Erythroblast (primary cell): ENCODE measurements at regions not wholly inside any gene's neighbourhood (a gene's known extent, or its start where the extent isn't known, plus 50 kb on each side); places are given as distances from the start of the nearest gene placed in this dataset.

Experiments used
- DNase-seq, 2 experiments: peaks; one replicate each; lab custom pipeline; 2025; lab: John Stamatoyannopoulos, UW
- GATA1 ChIP-seq: IDR thresholded peaks from 2 replicates; pipeline ENCODE4 v1.6.1; 2011; ENCODE audit warnings: low read depth, mild to moderate bottlenecking, control low read depth, low read length, moderate library complexity
- POLR2A ChIP-seq: IDR thresholded peaks from 2 replicates; pipeline ENCODE4 v1.6.1; 2011; ENCODE audit warnings: mild to moderate bottlenecking, low read length

- no peak for DNase-seq
- TF ChIP-seq GATA1 (no peak), POLR2A (no peak)
Observed at GRCh38 chr10:15462253-15462897, 91.3 kb upstream of the FAM171A1 start.

DNA sequence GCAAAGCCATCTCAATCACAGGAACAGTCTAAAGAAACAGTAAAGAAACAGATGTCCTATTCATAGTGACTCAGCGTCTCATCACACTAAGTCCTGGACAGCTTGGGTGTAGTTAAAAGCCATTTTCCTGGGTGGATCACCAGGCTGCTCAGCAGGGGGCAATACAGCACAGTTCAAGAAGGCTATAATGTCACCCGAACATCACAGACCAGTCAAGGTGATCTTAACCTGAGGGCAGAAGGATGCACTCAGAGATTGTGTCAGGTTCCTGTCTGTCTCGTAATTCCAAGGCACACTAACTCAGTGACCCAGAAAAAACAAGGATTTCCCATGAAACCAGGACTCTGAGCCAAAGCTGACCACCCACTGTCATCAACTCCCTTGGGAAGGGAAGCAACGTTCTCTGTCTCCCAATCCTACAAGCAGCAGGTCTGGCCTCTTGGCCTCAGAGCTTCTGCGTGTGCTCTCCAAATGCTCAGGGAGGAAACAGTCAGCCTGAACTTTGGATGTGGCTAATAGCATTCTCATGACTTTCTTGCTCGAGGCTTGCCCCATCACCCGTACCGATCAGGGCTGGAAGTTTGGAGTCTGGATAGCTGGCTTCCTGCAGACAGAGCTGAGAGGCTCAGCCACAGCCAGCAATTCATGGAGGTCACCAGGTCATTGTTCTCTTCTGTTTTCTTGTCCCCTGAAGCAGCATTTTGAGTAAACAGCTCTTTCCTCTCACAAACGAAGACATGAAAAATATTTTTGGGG lies 90.4 kb upstream of the FAM171A1 start:
- no peak for TF ChIP-seq GATA1
- TF ChIP-seq POLR2A: no peak
- DNase-seq: peak; percentile 73 to 74

DNA sequence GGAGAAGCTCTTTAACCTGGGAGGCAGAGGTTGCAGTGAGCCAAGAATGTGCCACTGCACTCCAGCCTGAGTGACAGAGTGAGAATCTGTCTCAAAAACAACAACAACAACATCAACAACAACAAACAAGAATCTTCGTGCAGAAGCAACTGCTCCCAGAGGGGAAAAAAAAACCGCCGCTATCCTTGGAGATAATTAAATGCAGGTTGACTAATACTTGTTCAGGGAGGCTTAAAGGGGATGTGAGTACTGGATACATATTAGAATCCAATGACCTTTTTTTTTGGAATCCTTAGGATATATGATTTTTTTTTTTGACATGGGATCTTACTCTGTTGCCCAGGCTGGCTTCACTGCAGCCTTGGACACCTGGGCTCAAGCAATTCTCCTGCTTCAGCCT lies 89.6 kb upstream of the FAM171A1 start:
- TF ChIP-seq GATA1 (no peak), POLR2A (no peak)
- no peak for DNase-seq

- TF ChIP-seq POLR2A: no peak
- no peak for TF ChIP-seq GATA1
- no peak for DNase-seq
Observed at GRCh38 chr10:15459218-15459617, 88.1 kb upstream of the FAM171A1 start.

GRCh38 chr10:15457382-15457781 lies 86.3 kb upstream of the FAM171A1 start:
- no peak for TF ChIP-seq POLR2A
- TF ChIP-seq GATA1: no peak
- peak; percentile 7 to 31 for DNase-seq

DNA sequence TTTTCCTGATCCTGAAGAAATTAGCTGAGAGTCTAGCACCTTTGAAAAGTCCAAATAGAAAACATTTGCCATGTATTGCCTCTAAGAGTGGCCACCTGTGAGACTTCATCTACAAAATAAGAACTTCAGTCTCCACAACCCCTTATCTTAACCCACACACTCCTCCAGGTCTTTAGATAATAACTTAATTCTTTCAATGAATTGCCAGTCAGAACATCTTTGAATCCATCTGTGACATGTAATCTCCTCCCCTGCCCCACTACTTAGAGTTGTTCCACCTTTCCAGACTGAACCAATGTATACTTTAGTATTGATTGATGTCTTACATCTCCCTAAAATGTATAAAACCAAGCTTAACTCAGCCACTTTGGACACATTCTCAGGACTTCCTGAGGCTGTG lies 84.4 kb upstream of the FAM171A1 start:
- DNase-seq: peak; percentile 48 to 86
- TF ChIP-seq POLR2A: no peak
- TF ChIP-seq GATA1: no peak

DNA sequence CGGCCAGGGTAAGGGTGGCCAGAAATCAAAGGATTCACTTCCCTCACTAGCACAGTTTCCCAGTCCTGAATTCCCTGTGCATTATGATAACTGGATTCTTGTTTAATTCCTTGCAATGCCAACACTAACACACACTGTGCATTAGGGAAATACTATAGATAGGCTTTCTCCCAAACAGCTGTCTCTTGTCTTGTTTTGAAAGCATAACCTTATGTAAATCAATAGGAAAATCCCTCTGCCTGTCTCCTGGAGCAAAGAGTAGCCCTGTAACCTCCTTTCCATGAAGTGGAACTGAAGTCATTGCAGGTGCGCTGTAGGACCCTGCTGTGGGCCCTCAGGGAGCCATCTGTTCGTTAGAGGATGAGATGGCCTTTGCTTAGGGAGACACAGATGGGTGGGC lies 82.8 kb upstream of the FAM171A1 start:
- TF ChIP-seq POLR2A (no peak), GATA1 (no peak)
- no peak for DNase-seq

DNA sequence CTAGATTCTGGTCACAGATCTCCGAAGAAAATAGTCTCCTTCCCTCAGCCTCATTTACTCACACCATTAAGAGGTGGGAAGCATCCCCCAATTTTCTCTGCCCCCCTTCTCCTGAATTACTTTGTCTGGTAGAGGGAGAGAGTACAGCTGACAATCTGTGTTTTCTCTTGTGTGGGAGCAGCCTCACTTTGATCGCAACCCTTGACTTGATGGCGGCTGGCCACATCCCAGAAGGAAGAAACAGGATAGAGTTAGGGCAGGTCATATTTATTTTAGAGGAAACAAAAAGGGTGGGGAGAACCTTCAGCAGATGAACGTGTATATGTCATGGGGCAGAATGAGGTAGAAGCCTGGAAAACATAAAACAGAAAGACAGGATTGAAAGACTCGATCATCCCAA lies 82.4 kb upstream of the FAM171A1 start:
- no peak for DNase-seq
- TF ChIP-seq POLR2A (no peak), GATA1 (no peak)

- DNase-seq: no peak
- TF ChIP-seq POLR2A (no peak), GATA1 (no peak)
Observed at GRCh38 chr10:15452545-15452944, 81.5 kb upstream of the FAM171A1 start.

GRCh38 chr10:15451137-15452094 lies 80.3 kb upstream of the FAM171A1 start:
- TF ChIP-seq POLR2A (peak; percentile 62), GATA1 (peak; percentile 86)
- DNase-seq: peak; percentile 80 to 97

- DNase-seq: no peak
- TF ChIP-seq GATA1 (no peak), POLR2A (no peak)
Observed at GRCh38 chr10:15448598-15448997, 77.5 kb upstream of the FAM171A1 start.

- no peak for TF ChIP-seq GATA1
- no peak for TF ChIP-seq POLR2A
- DNase-seq: no peak
Observed at GRCh38 chr10:15445006-15445390, 73.9 kb upstream of the FAM171A1 start.

DNA sequence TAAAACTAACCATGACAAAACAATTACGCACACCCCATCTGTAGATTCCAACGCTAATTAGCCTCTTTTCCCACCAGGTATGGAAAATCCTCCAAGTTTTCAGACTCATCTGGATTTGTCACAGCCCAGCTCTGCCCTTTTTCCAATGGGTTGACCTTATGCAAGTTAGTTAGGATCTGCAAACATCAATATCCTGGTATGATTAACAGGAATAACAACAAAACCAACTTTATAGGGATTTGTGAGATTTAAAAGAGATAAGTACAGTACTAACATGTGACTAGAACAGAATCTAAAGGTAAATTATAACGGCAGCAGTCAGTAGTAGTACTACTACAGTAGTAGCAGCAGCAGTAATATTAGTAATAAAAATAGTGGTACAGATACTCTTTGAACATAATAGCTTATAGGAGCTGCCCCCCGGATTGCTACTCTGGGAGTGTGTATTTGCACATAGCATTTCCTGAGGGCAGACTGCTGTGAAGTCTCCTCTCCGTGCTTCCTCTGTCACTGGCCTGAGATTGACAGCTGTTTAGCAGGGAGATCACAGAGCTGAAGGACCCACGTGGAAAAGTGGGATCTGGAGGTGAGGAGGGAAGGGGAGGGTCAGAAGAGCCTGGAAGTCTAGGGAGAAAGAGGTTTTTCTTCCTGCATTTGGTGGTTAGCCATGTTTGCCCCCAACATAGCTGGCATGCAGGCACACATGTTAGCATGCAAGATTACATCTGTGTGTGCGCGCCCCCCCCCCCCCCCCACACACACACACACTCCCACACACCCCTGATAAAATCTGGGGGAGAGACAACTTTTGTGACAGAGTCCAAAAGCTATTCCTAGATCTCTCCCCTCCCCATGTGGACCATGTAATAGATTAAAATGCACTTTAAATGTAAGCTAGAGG lies 73.3 kb upstream of the FAM171A1 start:
- DNase-seq: peak in 1 of 2 experiments; percentile 32
- TF ChIP-seq GATA1 (no peak), POLR2A (no peak)

DNA sequence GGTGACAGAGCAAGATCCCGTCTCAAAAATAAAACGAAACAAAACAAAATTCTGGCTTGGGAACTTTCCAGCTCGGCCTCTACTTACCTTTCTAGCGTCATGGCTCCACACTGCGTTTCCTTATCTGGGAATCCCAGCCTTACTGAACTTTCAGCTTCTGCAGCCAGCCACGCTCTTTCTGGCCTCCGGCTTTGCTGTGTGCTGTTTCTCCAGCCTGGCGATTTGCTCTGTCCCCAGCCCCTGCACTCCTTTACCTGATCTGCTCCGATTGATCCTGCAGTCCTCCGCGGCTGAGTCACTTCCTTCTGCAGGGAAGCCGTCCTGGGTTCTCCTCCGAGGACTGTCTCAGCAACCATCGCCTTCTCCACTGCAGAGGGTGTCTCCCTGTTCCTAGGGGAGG lies 71.0 kb upstream of the FAM171A1 start:
- TF ChIP-seq POLR2A: no peak
- no peak for TF ChIP-seq GATA1
- DNase-seq: no peak
